ENCODE measurements at regions not wholly inside any gene's neighbourhood (a gene's known extent, or its start where the extent isn't known, plus 50 kb on each side); places are given as distances from the start of the nearest gene placed in this dataset.

- H3K4me2 ChIP-seq (ENCODE audit: low read length), result no peak overlapping the region
- TF ChIP-seq CTCF (IDR thresholded peaks at IDR 0.05; ENCODE audit: poor library complexity, severe bottlenecking), result no peak
- no peak for TF ChIP-seq EZH2 (IDR thresholded peaks at IDR 0.05; ENCODE audit: borderline replicate concordance, insufficient read depth, low read length, poor library complexity, severe bottlenecking)
- TF ChIP-seq RAD21 (conservative IDR thresholded peaks at IDR 0.05), result no peak
- no peak for TF ChIP-seq SMC3 (conservative IDR thresholded peaks at IDR 0.05; ENCODE audit: poor library complexity)
- TF ChIP-seq EP300 (conservative IDR thresholded peaks at IDR 0.05; ENCODE audit: poor library complexity, severe bottlenecking), result no peak
- no peak for TF ChIP-seq REST (IDR thresholded peaks at IDR 0.05; ENCODE audit: borderline replicate concordance)
- no peak for TF ChIP-seq MXI1 (conservative IDR thresholded peaks at IDR 0.05; ENCODE audit: poor library complexity, severe bottlenecking)
- no peak for TF ChIP-seq POLR2AphosphoS5 (IDR thresholded peaks at IDR 0.05)
- TF ChIP-seq TAF1 (IDR thresholded peaks at IDR 0.05; ENCODE audit: low read depth), result no peak
- H4K20me1 ChIP-seq (ENCODE audit: insufficient read depth), result no peaks in the 10 kb centered on the region
- no peak overlapping the region for H3K4me3 ChIP-seq (ENCODE audit: low read length)
- no peak overlapping the region for H3K9ac ChIP-seq (ENCODE audit: low read length)
- H3K79me2 ChIP-seq (replicated peaks; ENCODE audit: insufficient read depth, low read length), result no peaks in the 10 kb centered on the region
- H3K9me2 ChIP-seq (ENCODE audit: insufficient read depth, low read length), result no peaks in the 10 kb centered on the region
- H2AFZ ChIP-seq (ENCODE audit: low read depth, low read length), result no peak overlapping the region
- no peaks in the 10 kb centered on the region for H3K36me3 ChIP-seq (ENCODE audit: insufficient read depth, low read length)
- no peaks in the 10 kb centered on the region for H3F3A ChIP-seq (ENCODE audit: insufficient read depth, low read length, poor library complexity, severe bottlenecking)
- H3K27me3 ChIP-seq (ENCODE audit: insufficient read depth, low read depth, low read length), result no peaks in the 10 kb centered on the region
- H3K9me3 ChIP-seq (ENCODE audit: low read length), result peaks cover 11% of the 10 kb centered on the region
- no peak overlapping the region for H3K27ac ChIP-seq (ENCODE audit: low read length)
Observed at GRCh38 chr17:27157898-27158297, 136.0 kb upstream of the WSB1 start.

GRCh38 chr17:27158382-27158781, 135.5 kb upstream of the WSB1 start:
- Histone ChIP-seq H3K79me2 (replicated peaks; ENCODE audit: insufficient read depth, low read length) (no peaks in the 10 kb centered on the region), H2AFZ (ENCODE audit: low read depth, low read length) (no peak overlapping the region), H3F3A (ENCODE audit: insufficient read depth, low read length, poor library complexity, severe bottlenecking) (no peaks in the 10 kb centered on the region), H3K9me2 (ENCODE audit: insufficient read depth, low read length) (no peaks in the 10 kb centered on the region), H3K27ac (ENCODE audit: low read length) (no peak overlapping the region), H3K36me3 (ENCODE audit: insufficient read depth, low read length) (no peaks in the 10 kb centered on the region), H3K27me3 (ENCODE audit: insufficient read depth, low read depth, low read length) (no peaks in the 10 kb centered on the region), H3K9ac (ENCODE audit: low read length) (no peak overlapping the region), H3K9me3 (ENCODE audit: low read length) (peaks cover 9% of the 10 kb centered on the region), H3K4me3 (ENCODE audit: low read length) (no peak overlapping the region), H3K4me2 (ENCODE audit: low read length) (no peak overlapping the region), H4K20me1 (ENCODE audit: insufficient read depth) (no peaks in the 10 kb centered on the region)
- no peak for TF ChIP-seq SMC3 (conservative IDR thresholded peaks at IDR 0.05; ENCODE audit: poor library complexity)
- TF ChIP-seq EP300 (conservative IDR thresholded peaks at IDR 0.05; ENCODE audit: poor library complexity, severe bottlenecking), result no peak
- TF ChIP-seq REST (IDR thresholded peaks at IDR 0.05; ENCODE audit: borderline replicate concordance), result no peak
- no peak for TF ChIP-seq EZH2 (IDR thresholded peaks at IDR 0.05; ENCODE audit: borderline replicate concordance, insufficient read depth, low read length, poor library complexity, severe bottlenecking)
- TF ChIP-seq MXI1 (conservative IDR thresholded peaks at IDR 0.05; ENCODE audit: poor library complexity, severe bottlenecking), result no peak

All from neural cell (in vitro differentiated cells).